Vagina (tissue), 2 donors: ENCODE measurements at regions not wholly inside any gene's neighbourhood (a gene's known extent, or its start where the extent isn't known, plus 50 kb on each side); places are given as distances from the start of the nearest gene placed in this dataset.

Source experiments
- POLR2A ChIP-seq, 2 donors: fragments of 450-650 bp; IDR thresholded peaks; one replicate each; pipeline ENCODE4 v1.6.1; 2017; ENCODE audit warnings: antibody characterized with exemption in 2 of 2, mild to moderate bottlenecking in 2 of 2, moderate library complexity in 2 of 2
- POLR2AphosphoS5 ChIP-seq, 2 donors: sonication (generic); formaldehyde crosslinking; IDR thresholded peaks; one replicate each; pipeline ENCODE4 v1.9.0; 2017; ENCODE audit warnings: antibody characterized with exemption in 2 of 2, mild to moderate bottlenecking in 2 of 2, low read depth in 1 of 2; ENCODE audit not compliant: insufficient read depth in 1 of 2
- TF ChIP-seq, protein P1 (sequence below), 3 experiments: fragments of 450-650 bp in 2 of 3; fragments of 200-600 bp in 1 of 3; sonication (generic) in 1 of 3; IDR thresholded peaks; one replicate each; pipeline ENCODE4 v1.5.1; 2017 to 2019; ENCODE audit warnings: antibody characterized with exemption in 3 of 3, mild to moderate bottlenecking in 2 of 3, moderate library complexity in 2 of 3

GRCh38 chrX:54695231-54695630 lies 102.8 kb downstream of the ITIH6 start:
- TF ChIP-seq, protein P1, sequence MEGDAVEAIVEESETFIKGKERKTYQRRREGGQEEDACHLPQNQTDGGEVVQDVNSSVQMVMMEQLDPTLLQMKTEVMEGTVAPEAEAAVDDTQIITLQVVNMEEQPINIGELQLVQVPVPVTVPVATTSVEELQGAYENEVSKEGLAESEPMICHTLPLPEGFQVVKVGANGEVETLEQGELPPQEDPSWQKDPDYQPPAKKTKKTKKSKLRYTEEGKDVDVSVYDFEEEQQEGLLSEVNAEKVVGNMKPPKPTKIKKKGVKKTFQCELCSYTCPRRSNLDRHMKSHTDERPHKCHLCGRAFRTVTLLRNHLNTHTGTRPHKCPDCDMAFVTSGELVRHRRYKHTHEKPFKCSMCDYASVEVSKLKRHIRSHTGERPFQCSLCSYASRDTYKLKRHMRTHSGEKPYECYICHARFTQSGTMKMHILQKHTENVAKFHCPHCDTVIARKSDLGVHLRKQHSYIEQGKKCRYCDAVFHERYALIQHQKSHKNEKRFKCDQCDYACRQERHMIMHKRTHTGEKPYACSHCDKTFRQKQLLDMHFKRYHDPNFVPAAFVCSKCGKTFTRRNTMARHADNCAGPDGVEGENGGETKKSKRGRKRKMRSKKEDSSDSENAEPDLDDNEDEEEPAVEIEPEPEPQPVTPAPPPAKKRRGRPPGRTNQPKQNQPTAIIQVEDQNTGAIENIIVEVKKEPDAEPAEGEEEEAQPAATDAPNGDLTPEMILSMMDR (IDR thresholded peaks at IDR 0.05) = no peak
- no peak for TF ChIP-seq POLR2A (IDR thresholded peaks at IDR 0.05)
- no peak for TF ChIP-seq POLR2AphosphoS5 (IDR thresholded peaks at IDR 0.05; ENCODE audit: insufficient read depth in 1 of 2, low read depth in 1 of 2)
